Activated CD4-positive, alpha-beta T cell treated with anti-CD3 and anti-CD28 coated beads, Interleukin-2, amount 50 U/mL, for 24 hours (primary cell): ENCODE measurements at regions not wholly inside any gene's neighbourhood (a gene's known extent, or its start where the extent isn't known, plus 50 kb on each side); places are given as distances from the start of the nearest gene placed in this dataset.

Experiments
- DNase-seq, 2 donors: peaks; one replicate each; pipeline ENCODE4 v3.0.0-alpha.2; 2020; ENCODE audit warnings: low read depth in 1 of 2, low spot score in 1 of 2

DNA sequence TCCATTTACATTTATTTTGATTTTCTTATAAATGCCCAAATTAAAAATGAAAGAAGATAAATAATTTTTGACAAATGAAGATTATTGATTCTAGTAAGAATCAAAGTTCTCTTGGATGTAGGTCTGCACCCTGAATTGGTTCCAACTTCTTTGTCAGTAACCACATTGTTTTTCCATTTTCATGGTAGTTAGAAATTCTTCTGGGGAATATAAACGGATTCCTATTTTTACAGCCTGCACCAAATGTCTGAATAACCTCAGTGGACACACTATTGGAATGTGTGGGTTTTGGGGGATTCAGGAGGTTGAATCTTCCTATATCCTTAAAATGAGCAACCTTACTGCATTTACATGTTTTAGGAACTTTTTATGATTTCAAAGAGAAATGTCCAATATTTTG lies 1085.3 kb upstream of the MAP3K7 start:
- DNase-seq, result no peak

DNA sequence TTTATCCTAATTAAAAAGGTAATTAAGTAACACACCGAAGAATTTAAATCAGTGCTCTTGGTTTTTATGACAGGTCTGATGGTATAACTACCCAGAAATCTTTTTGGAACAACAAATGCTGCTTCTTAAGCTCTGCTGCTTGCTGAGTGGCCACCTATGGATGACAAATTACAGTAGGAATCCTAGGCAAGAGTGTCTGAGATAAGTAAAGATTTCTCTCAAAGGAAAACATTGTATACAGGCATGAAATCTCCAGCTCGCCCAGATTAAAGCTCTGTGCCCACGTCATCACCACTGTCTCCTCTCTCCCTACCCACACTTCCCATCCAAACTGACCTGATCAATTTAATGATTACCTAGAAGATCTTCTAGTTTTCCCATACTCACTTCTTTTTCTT lies 1083.0 kb upstream of the MAP3K7 start:
- no peak for DNase-seq

DNA sequence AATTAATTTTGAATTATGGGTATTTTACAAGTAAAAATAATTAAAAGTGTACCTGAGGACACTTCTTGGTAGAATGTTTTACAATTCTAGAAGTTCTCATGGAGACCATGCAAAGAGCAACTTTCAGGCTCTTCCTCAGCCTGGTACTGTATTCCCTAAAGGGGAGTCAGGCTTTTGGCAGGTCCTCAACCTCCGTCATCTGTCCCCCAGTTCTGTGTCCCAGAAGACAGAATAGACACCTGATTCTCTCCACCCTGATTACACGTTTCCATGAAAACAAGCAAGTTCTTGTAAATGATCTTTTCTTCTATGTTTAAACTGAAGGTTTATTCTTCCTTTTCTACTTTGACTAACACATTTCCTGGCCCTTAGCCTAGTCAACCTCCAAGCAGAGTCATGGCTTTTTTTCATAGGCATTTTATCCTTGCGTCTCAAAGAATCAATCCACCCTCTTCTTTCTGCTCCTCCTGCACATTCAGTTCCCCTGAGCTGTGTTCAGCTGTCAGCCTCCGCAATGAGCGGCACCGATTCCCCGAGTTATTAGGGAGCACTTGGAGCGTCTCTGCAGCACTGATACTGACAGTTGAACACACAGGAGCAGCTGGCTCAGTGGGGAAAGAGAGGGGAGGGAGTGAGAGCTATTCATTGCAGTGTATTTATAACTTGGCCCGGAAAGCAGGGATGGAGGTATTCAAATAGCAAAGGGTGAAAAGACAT lies 1082.4 kb upstream of the MAP3K7 start:
- DNase-seq, result no peak

DNA sequence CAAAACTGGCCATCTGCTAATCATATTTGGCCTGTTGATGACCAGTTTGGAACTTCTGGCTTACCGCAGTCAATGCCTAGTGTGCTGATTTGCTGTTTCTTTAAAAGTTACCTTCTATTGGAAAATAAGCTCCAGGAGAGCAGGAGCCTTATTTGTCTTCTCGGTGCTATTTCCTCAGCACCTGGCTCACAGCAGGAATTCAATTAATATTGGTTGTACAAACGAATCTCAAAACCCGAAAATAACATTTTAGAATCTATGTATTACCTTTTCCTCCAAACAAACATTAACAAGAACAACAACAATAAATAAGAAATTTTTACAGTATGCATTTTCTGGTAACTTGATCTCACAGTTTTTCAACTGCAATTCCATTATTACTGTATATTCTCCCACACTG lies 1080.7 kb upstream of the MAP3K7 start:
- no peak for DNase-seq

DNA sequence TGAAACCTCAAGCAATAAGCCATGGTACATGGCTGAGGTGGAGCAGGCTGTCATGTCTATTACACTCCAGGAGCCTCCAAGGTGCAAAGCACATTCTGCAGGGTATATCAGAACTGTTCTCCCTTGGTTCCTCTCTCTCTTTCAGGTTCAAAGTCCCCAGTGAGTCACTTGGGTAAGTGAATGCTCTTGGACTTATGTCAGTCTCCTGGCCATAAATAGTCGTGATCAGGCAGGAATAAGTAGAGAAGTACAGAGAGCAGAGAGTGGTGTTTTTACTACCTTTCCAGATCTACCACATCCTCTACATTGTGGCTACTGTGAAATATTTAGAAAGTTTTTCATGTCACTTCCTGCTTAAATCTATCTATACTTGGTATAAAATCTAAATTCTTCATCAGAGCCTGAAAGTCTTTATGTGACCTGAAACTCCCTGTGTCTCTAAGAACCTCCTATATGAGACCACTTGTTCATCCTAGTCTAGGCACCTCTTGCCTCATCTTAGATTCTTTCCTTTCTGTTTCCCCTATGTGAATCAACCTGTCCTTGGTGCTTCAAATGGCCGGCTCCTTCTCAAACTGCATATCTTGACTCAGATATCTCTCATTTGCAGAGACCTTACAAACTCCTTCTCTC lies 1077.6 kb upstream of the MAP3K7 start:
- no peak for DNase-seq

DNA sequence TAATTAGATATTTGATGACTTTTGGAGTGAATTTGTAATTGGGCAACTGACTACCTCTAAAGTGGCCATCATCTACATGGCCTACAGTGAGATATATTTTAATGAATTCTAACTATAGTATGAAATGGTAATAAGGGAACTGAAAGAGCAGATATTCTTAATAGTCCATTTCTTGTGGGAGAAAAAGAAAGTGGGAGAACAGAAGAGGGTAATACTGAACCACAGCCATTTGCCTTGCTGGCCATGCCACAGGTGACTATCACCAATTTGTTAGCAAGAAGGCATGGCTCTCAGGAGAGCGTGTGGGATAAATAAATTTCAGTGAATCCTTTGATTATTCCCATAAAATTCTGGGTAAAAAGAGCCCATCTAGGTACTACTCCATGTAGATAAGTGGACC lies 1074.0 kb upstream of the MAP3K7 start:
- DNase-seq, result no peak

DNA sequence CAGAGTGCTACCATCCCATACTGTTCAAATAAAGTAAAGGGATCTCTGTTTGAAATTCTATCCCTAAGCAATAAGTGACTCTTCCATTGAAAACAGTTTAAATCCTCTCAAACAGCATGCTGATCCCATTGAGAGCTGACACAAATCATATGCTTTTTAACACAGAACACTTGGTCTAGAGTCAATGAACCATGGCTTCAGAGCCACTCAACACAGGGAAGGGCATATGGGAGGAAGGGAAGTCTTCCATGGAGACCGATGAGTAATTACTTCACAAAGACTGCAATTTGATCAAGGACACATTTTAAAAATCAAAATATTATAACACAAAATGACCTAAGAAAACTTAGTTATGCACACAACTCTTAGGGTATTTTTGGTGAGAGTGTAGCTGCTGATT lies 1073.0 kb upstream of the MAP3K7 start:
- no peak for DNase-seq

DNA sequence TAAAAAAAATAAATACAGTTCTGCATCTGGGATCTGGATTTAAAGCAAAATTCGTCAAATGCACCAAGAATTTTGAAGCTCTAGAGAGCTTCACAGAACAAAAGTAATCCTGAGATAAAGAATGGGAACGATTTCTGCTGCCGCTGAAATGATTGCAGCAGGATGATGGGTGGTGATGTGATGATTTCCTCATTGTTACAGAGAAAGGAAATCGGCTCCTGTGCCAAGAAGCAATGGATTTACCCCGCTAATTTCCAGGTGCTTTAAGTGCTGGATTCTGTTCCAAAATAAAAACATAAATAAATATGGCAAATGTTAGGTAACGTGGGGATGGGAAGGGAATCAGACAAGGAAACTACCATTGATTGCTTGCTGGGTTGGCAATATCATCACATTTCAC lies 1067.9 kb upstream of the MAP3K7 start:
- DNase-seq, result no peak

DNA sequence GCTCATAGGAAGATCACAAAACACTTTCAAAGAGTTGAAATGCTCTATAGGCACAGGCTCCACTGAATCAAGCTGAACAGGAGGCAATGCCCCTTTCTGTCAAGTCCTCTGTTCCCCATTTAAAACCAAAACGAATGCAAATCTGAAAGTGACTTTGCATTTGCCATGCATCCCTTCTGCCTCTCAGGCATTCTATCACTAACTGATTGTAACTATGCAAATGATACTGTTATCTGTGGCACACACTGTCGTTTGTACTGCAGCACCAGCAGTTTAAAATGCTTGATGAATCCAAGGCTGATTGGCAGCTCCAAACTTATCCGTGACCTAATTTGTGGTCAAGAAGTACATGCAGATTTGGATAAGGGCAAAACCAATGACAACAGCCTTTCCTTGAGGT lies 1067.5 kb upstream of the MAP3K7 start:
- DNase-seq, result no peak

DNA sequence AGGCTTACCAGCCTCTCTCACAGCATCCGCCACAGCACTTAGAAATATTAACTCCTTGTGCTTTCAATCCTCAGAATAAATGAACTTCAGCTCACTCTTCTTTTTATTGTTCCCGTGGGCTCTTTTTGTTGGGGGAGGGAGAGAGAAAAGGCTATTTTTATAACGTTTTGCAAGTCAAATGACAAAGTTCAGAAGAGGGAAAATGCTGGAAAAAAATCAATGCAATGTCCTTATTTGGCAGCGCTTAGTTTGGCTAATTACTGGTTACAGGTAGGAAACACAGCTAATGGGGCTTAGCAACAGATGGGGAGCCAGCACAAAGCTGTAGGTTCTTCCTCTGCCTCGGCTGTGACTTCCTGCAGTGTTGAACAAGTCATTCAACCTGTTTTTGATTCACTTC lies 1067.0 kb upstream of the MAP3K7 start:
- DNase-seq, result no peak

DNA sequence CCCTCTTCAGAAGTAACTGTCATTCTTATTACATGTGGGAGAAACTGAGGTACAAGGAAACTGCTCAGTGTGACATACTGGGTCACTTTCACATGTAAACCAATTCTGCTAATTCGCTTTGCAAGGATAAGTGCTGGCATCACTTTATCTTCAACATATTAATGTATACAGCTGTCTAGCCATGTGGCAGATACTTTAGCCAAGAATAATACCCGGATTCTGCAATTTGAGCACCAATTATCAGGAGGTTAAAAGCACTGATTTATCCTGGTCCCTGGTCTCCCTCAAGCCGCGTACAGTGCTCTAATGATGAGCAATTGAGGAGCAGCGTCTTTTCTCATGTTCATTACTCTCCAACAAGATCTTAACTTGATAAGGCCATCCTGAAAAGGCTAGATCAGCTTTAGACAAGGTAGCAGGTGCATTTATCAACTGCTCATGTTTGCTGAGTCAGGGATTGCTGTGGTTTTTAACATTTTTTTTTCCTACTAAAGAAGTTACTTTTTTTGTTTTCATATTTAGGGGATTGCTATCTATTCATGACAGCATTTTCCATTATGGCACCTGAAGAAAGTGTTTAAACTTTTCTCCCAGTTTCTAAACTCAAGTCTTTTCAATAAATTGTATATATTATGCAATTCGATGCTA lies 1066.3 kb upstream of the MAP3K7 start:
- DNase-seq, result no peak

DNA sequence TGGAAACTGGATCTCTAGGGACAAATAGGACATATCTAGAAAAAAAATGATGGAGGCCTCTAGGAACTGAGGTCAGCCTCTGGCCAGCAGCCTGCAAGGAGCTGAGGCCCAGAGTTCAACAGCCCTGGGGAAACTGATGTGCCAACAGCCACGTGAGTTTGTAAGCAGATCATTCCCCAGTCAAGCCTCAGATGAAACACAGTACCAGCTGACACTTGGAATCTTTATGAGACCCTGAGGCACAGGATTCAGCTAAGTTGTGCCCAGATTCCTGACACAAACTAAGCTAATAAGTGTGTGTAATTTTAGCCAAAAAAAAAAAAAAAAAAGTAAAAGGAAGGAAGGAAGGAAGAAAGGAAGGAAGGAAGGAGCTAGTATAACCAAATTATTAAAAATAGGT lies 1059.8 kb upstream of the MAP3K7 start:
- no peak for DNase-seq

DNA sequence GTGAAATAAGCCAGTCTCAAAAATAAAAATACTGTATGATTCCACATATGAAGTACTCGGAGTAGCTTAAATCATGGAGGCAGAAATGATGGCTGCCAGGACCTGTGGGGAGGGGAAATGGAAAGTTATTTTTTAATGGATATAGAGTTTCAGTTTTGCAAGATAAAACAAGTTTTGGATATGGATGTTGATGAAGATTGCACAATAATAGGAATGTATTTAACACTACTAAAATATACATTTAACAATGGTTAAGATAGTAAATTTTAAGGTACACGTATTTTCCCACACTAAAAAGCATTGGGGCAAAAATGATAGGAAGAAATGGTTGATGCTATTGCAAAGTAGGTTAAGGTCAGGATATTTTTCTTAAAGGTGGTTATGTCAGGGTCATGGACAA lies 1058.9 kb upstream of the MAP3K7 start:
- DNase-seq, result no peak

DNA sequence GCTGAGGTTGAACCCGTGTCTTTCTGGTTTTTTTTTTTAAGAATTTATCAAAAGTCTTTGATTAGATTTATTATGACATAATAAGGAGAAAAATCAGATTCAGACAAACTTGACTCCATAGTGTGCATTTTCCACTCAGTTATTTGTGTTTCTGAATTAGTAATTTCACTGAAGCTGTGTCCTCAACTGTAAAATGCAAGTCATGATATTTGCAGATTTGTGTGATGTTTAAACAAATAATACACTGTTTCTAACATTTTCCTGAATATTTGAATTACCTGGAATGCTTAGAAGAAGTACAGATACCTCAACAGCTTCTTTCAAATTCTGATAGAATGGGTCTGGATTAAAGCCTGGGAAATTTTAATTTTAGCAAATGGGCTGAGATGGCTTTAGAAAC lies 1050.3 kb upstream of the MAP3K7 start:
- DNase-seq, result no peak

DNA sequence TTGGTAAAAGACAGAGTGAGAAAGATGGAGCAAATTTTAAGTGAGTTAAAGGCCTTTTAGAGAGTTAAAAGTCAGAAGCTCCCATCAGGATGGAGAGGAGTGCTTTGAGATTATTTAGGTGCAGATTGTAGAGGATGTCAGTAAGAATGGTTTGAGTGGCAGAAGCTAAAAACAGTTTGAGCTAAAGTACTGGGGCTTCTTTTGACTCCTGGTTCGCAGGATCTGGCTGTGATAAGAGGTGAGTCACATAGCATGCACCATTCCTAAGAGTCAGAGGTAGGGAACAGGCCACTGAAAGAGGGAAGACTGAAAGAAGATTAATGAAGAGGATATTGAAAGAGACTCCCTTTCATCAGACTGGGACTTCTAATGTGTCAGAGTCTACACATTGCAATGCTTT lies 1047.9 kb upstream of the MAP3K7 start:
- no peak for DNase-seq

DNA sequence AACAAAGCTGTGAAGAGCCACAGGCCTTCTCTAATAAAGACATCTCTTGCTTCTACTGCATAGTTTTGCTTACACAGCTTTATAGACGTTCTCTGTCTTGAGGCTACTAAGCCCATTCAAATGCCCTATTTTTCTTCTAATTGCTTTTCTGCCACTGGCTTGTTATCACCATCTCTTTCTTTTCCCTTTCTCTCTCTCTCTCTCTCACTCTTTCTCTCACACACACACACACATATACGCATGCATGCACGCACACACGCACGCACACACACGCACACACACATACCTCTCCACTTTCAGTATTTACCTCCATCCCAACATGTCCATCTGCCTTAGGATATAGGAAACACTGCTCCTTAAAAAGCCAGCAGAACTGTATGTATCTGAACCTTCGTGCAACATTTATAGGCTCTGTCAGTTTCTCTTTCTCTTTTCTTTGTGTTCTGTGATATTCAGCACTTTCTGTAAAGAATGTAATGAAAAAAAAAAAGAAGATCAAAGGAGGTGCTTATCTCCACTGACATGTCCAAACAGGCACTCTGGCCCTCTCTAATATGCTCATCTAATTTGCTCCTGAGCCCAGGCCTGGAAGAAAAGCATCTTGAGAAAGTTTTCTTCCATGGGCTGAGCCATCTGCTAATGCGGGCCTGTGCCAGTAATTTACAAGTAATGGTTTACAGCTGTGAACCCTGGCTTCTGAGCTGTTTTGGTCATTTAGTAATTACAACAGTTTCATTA lies 1046.7 kb upstream of the MAP3K7 start:
- DNase-seq, result no peak

DNA sequence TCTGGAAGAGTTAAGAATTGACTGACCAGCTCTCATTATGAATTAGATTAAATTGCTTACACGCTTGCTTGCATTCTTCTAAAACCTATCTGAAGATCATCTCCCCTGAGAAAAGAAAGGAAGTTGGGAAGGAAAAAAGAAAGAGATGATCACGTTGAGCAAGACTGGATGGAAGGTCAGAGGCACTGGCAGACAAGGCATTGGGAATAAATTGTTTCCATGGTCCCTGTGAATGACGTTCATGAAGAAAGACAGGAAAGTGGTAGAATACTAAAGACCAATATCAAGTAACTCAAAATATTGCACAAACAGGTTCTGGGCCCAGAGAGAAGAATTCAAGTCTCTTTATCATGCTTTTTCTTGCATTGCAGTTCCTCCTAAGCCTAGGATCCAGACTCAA lies 1045.4 kb upstream of the MAP3K7 start:
- no peak for DNase-seq

DNA sequence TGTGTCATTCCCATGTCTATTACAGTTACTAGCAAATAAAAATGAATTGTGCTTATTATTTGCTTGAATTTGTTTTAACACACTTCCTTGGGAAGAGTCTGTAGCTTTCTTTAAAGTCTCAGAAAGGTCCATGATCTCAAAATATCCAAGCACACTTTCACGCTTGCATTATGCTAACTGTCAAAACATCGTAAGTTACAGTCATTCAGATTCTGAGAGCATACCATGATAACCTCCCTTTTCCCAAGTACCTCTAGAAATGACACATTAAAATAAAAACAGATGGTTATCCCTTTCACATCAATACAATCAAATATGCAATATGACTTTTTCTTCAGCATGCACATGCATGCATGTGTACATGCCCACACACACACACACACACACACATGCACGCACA lies 1044.4 kb upstream of the MAP3K7 start:
- DNase-seq, result no peak

DNA sequence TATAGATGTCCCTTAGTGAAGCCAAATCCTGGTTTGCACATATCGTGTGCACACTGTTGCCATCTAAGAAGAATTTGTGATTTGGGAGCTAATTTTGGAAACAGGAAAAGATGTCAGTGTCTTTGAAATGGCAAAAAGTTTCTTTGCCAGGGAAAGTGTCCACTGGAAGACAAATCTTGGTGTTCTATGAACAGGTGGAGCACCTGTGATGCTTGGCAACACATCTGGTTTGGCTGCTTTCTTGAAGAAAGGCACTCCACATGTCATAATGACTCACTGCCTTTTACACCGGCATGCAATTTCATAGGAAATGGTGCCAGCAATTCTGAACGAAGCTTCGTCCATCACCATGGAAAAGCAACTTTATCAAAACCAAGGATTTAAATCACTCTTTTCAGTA lies 1040.0 kb upstream of the MAP3K7 start:
- no peak for DNase-seq

DNA sequence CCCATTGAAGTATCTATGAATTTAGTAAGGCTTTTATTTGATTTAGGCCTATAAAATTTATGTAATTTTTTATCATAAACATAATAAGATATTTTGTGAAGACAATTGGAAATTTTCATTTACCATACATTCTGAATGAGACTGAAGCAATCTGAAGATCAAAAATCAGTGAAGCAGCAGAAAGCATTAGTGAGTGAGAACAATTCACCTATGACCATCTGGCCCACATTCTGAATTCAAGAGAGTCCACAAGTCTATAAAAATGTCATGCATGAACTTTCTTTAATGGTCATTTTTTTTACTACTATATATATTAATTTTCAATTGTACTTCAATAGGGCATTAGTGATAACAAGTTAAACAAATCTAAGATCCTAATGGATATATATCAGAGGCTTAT lies 1026.6 kb upstream of the MAP3K7 start:
- no peak for DNase-seq

DNA sequence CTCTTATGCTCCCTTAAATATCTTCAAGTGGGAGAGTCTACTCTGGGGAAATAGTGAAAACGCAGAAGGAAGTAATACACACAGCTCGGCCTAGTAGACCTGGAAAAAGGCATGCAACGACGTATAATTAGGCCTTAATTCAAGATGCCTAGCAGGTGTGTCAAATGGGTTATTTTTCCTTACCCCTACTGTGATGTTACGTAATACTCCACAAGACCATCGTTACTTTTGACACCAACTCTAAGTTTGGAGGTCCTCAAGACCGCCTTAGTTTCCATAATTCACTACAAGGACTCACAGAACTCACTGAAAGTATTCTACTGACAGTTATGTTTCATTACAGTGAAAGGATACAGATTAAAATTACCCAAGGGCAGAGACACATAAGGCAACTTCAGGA lies 1024.3 kb upstream of the MAP3K7 start:
- DNase-seq, result no peak

DNA sequence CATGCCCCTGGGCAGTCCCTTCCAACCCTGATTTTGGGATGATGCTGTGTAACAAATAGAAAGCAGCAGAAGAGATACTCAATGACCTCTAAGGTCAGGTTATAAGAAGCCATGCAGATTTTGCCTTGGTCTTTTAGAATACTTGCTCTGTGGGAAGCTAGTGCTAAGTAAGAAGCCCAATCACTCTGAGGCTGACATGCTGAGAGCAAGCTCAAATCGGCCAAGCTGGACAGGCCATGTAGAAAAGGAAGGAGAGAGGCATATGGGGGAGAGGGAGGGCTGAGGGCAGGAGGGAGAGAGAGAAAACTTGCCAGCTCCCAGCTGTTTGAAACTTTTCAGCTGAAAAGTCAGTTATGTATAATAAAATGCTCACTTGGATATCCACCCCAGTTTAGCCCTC lies 1021.6 kb upstream of the MAP3K7 start:
- DNase-seq, result no peak
